Left hindlimb (tissue), 1 donor: ENCODE measurements at regions not wholly inside any gene's neighbourhood (a gene's known extent, or its start where the extent isn't known, plus 50 kb on each side); places are given as distances from the start of the nearest gene placed in this dataset.
"Not testable (repeated sequence)": the region's sequence is repeated elsewhere in the genome, so short reads cannot be mapped to it uniquely, and the experiment has no call there.

Experiments
- DNase-seq: peaks from one replicate; pipeline ENCODE4 v3.0.0-alpha.2; 2018

- DNase-seq = no peak
Observed at GRCh38 chr11:134978388-134979088, 566.5 kb upstream of the B3GAT1 start.

GRCh38 chr11:134976551-134976950 lies 564.5 kb upstream of the B3GAT1 start:
- no peak for DNase-seq

GRCh38 chr11:134975866-134976376 lies 563.9 kb upstream of the B3GAT1 start:
- no peak for DNase-seq

- DNase-seq = no peak
Observed at GRCh38 chr11:134973801-134974200, 561.8 kb upstream of the B3GAT1 start.

- DNase-seq = no peak
Observed at GRCh38 chr11:134971381-134971780, 559.3 kb upstream of the B3GAT1 start.

GRCh38 chr11:134967746-134968145 lies 555.7 kb upstream of the B3GAT1 start:
- no peak for DNase-seq

GRCh38 chr11:134961386-134961785 lies 549.3 kb upstream of the B3GAT1 start:
- not testable (repeated sequence) for DNase-seq

GRCh38 chr11:134958870-134959269 lies 546.8 kb upstream of the B3GAT1 start:
- DNase-seq = no peak

GRCh38 chr11:134958336-134958640 lies 546.2 kb upstream of the B3GAT1 start:
- DNase-seq = no peak

- DNase-seq = no peak
Observed at GRCh38 chr11:134957540-134958335, 545.7 kb upstream of the B3GAT1 start.

- DNase-seq = no peak
Observed at GRCh38 chr11:134956450-134957210, 544.6 kb upstream of the B3GAT1 start.

- DNase-seq = not testable (repeated sequence)
Observed at GRCh38 chr11:134955970-134956369, 543.9 kb upstream of the B3GAT1 start.

GRCh38 chr11:134955281-134955680 lies 543.2 kb upstream of the B3GAT1 start:
- no peak for DNase-seq

GRCh38 chr11:134954456-134954855 lies 542.4 kb upstream of the B3GAT1 start:
- not testable (repeated sequence) for DNase-seq

- not testable (repeated sequence) for DNase-seq
Observed at GRCh38 chr11:134953417-134953970, 541.5 kb upstream of the B3GAT1 start.

- DNase-seq = peak; percentile 57
Observed at GRCh38 chr11:134951305-134951700, 539.3 kb upstream of the B3GAT1 start.

- DNase-seq = no peak
Observed at GRCh38 chr11:134950692-134951304, 538.8 kb upstream of the B3GAT1 start.

GRCh38 chr11:134949121-134950090 lies 537.4 kb upstream of the B3GAT1 start:
- DNase-seq = no peak

GRCh38 chr11:134947556-134947955 lies 535.5 kb upstream of the B3GAT1 start:
- DNase-seq = no peak

GRCh38 chr11:134945993-134946392 lies 534.0 kb upstream of the B3GAT1 start:
- no peak for DNase-seq

- no peak for DNase-seq
Observed at GRCh38 chr11:134944986-134945385, 532.9 kb upstream of the B3GAT1 start.
